Medulla oblongata (tissue), 1 donor: ENCODE measurements at regions not wholly inside any gene's neighbourhood (a gene's known extent, or its start where the extent isn't known, plus 50 kb on each side); places are given as distances from the start of the nearest gene placed in this dataset.

Source experiments
- DNase-seq: peaks from one replicate; pipeline ENCODE4 v3.0.0-alpha.2; 2015; ENCODE audit errors: extremely low spot score

- no peak for DNase-seq
Measured at GRCh38 chr20:17819395-17820093, 119.8 kb downstream of the BANF2 start.

GRCh38 chr20:17818187-17818586, 118.4 kb downstream of the BANF2 start:
- no peak for DNase-seq

GRCh38 chr20:17816804-17817587, 117.2 kb downstream of the BANF2 start:
- DNase-seq = no peak

- no peak for DNase-seq
Measured at GRCh38 chr20:17811628-17811965, 111.8 kb downstream of the BANF2 start.

- DNase-seq = no peak
Measured at GRCh38 chr20:17810847-17811627, 111.3 kb downstream of the BANF2 start.

GRCh38 chr20:17810062-17810631, 110.4 kb downstream of the BANF2 start:
- DNase-seq = no peak

GRCh38 chr20:17809362-17810061, 109.7 kb downstream of the BANF2 start:
- no peak for DNase-seq

GRCh38 chr20:17808782-17809181, 109.0 kb downstream of the BANF2 start:
- no peak for DNase-seq

- no peak for DNase-seq
Measured at GRCh38 chr20:17808357-17808756, 108.6 kb downstream of the BANF2 start.

GRCh38 chr20:17807651-17808050, 107.9 kb downstream of the BANF2 start:
- DNase-seq = no peak

GRCh38 chr20:17806739-17807441, 107.1 kb downstream of the BANF2 start:
- DNase-seq = peak; percentile 16

GRCh38 chr20:17806107-17806506, 106.3 kb downstream of the BANF2 start:
- no peak for DNase-seq

GRCh38 chr20:17803765-17804164, 104.0 kb downstream of the BANF2 start:
- DNase-seq = no peak

GRCh38 chr20:17799575-17800227, 99.9 kb downstream of the BANF2 start:
- DNase-seq = no peak

- no peak for DNase-seq
Measured at GRCh38 chr20:17798601-17799000, 98.8 kb downstream of the BANF2 start.

- DNase-seq = no peak
Measured at GRCh38 chr20:17797579-17797978, 97.8 kb downstream of the BANF2 start.

- DNase-seq = no peak
Measured at GRCh38 chr20:17797161-17797560, 97.4 kb downstream of the BANF2 start.

GRCh38 chr20:17796091-17796563, 96.4 kb downstream of the BANF2 start:
- DNase-seq = no peak

- DNase-seq = no peak
Measured at GRCh38 chr20:17795501-17796071, 95.8 kb downstream of the BANF2 start.

- DNase-seq = no peak
Measured at GRCh38 chr20:17795003-17795402, 95.2 kb downstream of the BANF2 start.
